Motor neuron (in vitro differentiated cells): ENCODE measurements at regions not wholly inside any gene's neighbourhood (a gene's known extent, or its start where the extent isn't known, plus 50 kb on each side); places are given as distances from the start of the nearest gene placed in this dataset.

Source experiments
- ATAC-seq, 8 experiments: fragments of 200-7000 bp; cut with Tn5 transposase; replicated peaks in 6 of 8; 2 replicates each; pipeline ENCODE4 v1.8.0; 2021; ENCODE audit warnings: mild to moderate bottlenecking in 8 of 8, moderate library complexity in 8 of 8
- H3K27ac ChIP-seq, 2 donors: fragments of 250-450 bp; sonication (Bioruptor Pico); 2 replicates each; pipeline ENCODE4 v1.9.0; 2021; ENCODE audit warnings: antibody characterized with exemption in 2 of 2, mild to moderate bottlenecking in 2 of 2, moderate library complexity in 1 of 2
- H3K4me1 ChIP-seq, 2 donors: fragments of 250-450 bp; sonication (Bioruptor Pico); replicated peaks in 1 of 2; 2 replicates each; pipeline ENCODE4 v1.6.1; 2021; ENCODE audit warnings: antibody characterized with exemption in 2 of 2, mild to moderate bottlenecking in 2 of 2, moderate library complexity in 1 of 2
- H3K4me3 ChIP-seq, 5 donors: fragments of 250-450 bp; sonication (Bioruptor Pico); 2 replicates each; pipeline ENCODE4 v1.9.0; 2021; ENCODE audit warnings: antibody characterized with exemption in 5 of 5, mild to moderate bottlenecking in 5 of 5, moderate library complexity in 4 of 5
- WGBS, 10 experiments: fragments of 450-650 bp; shearing (Covaris generic); methylation state at CpG; one replicate each; pipeline ENCODE4 v1.0.0; 2022; 5-methylcytosine and 5-hydroxymethylcytosine counted together
- in situ Hi-C, 9 experiments: fragments of 400-800 bp; cut with MboI; loops; one replicate each; pipeline ENCODE4 v1.15.0; 2021; ENCODE audit warnings: low sequenced_read_pairs in 9 of 9, low pct_unique_long_range_greater_than_20kb in 2 of 9; ENCODE audit not compliant: unreplicated experiment in 9 of 9

- ATAC-seq, result no peak
- no peak overlapping the region for H3K4me3 ChIP-seq
- in situ Hi-C loops, result no loop called here
- H3K4me1 ChIP-seq, result peaks cover 0 to 7% of the 10 kb centered on the region in 2 donors
- H3K27ac ChIP-seq, result no peak overlapping the region
Observed at GRCh38 chr10:78886129-78886528, 182.6 kb upstream of the ZMIZ1 start.

GRCh38 chr10:78889536-78890063, 179.2 kb upstream of the ZMIZ1 start:
- in situ Hi-C loops, result no loop called here
- ATAC-seq, result no peak

GRCh38 chr10:78890506-78890905, 178.3 kb upstream of the ZMIZ1 start:
- ATAC-seq, result no peak
- 53 to 100% (median 83%) methylated on average over 1 to 3 of the region's 3 CpGs; no CpG with 5 or more reads in 3 of the 10 experiments for WGBS, 10 experiments
- H3K4me3 ChIP-seq, result no peak overlapping the region
- H3K4me1 ChIP-seq, result peaks cover 10 to 25% of the 10 kb centered on the region in 2 donors
- in situ Hi-C loops, result no loop called here
- no peak overlapping the region for H3K27ac ChIP-seq

More at GRCh38 chr10:78889536-78890063, 179.2 kb upstream of the ZMIZ1 start:
- 40 to 100% (median 90%) methylated on average over 1 to 7 of the region's 7 CpGs; no CpG with 5 or more reads in 2 of the 10 experiments for WGBS, 10 experiments
- Histone ChIP-seq H3K4me1 (peaks cover 10 to 21% of the 10 kb centered on the region in 2 donors), H3K4me3 (no peak overlapping the region), H3K27ac (no peak overlapping the region)

GRCh38 chr10:78891741-78892140, 177.0 kb upstream of the ZMIZ1 start:
- peaks cover 19 to 38% of the 10 kb centered on the region in 2 donors for H3K4me1 ChIP-seq
- H3K4me3 ChIP-seq, result no peak overlapping the region
- no peak overlapping the region for H3K27ac ChIP-seq
- in situ Hi-C loops, result no loop called here
- WGBS, 10 experiments, result 80 to 94% (median 90%) methylated on average over 1 to 2 of the region's 2 CpGs; no CpG with 5 or more reads in 6 of the 10 experiments
- ATAC-seq, result no peak

GRCh38 chr10:78892338-78893176, 176.2 kb upstream of the ZMIZ1 start:
- ATAC-seq, result peak in 5 of 8 experiments; percentile 72 to 90 (median 75)
- Histone ChIP-seq H3K27ac (peak overlapping the region; percentile 3 to 27), H3K4me1 (peaks cover 23 to 43% of the 10 kb centered on the region in 2 donors), H3K4me3 (no peak overlapping the region)
- 14 to 100% (median 83%) methylated on average over 1 to 2 of the region's 7 CpGs; no CpG with 5 or more reads in 3 of the 10 experiments for WGBS, 10 experiments
- in situ Hi-C loops, result no loop called here

GRCh38 chr10:78893217-78893616, 175.5 kb upstream of the ZMIZ1 start:
- 61 to 100% (median 80%) methylated on average over 1 to 5 of the region's 5 CpGs; no CpG with 5 or more reads in 5 of the 10 experiments for WGBS, 10 experiments
- no peak overlapping the region for H3K4me3 ChIP-seq
- no peak overlapping the region for H3K27ac ChIP-seq
- peaks cover 23 to 43% of the 10 kb centered on the region in 2 donors for H3K4me1 ChIP-seq
- in situ Hi-C loops, result no loop called here
- peak in 2 of 8 experiments; percentile 11 to 53 for ATAC-seq

GRCh38 chr10:78894089-78894840, 174.5 kb upstream of the ZMIZ1 start:
- no peak overlapping the region for H3K4me3 ChIP-seq
- no peak for ATAC-seq
- in situ Hi-C loops, result no loop called here
- peaks cover 23 to 43% of the 10 kb centered on the region in 2 donors for H3K4me1 ChIP-seq
- WGBS, 10 experiments, result 45 to 100% (median 88%) methylated on average over 1 to 6 of the region's 12 CpGs; no CpG with 5 or more reads in 2 of the 10 experiments
- no peak overlapping the region for H3K27ac ChIP-seq

GRCh38 chr10:78894841-78895195, 173.9 kb upstream of the ZMIZ1 start:
- ATAC-seq, result no peak

GRCh38 chr10:78895469-78895868, 173.3 kb upstream of the ZMIZ1 start:
- H3K4me1 ChIP-seq, result peaks cover 29 to 37% of the 10 kb centered on the region in 2 donors
- in situ Hi-C loops, result no loop called here
- 50 to 90% (median 63%) methylated on average over 2 to 5 of the region's 8 CpGs; no CpG with 5 or more reads in 6 of the 10 experiments for WGBS, 10 experiments
- H3K4me3 ChIP-seq, result no peak overlapping the region
- no peak overlapping the region for H3K27ac ChIP-seq
- no peak for ATAC-seq

More at GRCh38 chr10:78894841-78895195, 173.9 kb upstream of the ZMIZ1 start:
- no peak overlapping the region for H3K27ac ChIP-seq
- no peak overlapping the region for H3K4me3 ChIP-seq
- 20 to 100% (median 72%) methylated on average over 1 of the region's 3 CpGs; no CpG with 5 or more reads in 6 of the 10 experiments for WGBS, 10 experiments
- in situ Hi-C loops, result no loop called here
- peaks cover 26 to 43% of the 10 kb centered on the region in 2 donors for H3K4me1 ChIP-seq

- Histone ChIP-seq H3K4me3 (no peak overlapping the region), H3K4me1 (peaks cover 29 to 35% of the 10 kb centered on the region in 2 donors), H3K27ac (peak overlapping the region in 1 of 2 donors; percentile 42)
- in situ Hi-C loops, result no loop called here
- 71 to 100% (median 82%) methylated on average over 2 to 12 of the region's 12 CpGs; no CpG with 5 or more reads in 2 of the 10 experiments for WGBS, 10 experiments
- peak in 6 of 8 experiments; percentile 32 to 82 (median 68) for ATAC-seq
Observed at GRCh38 chr10:78896159-78896928, 172.4 kb upstream of the ZMIZ1 start.

GRCh38 chr10:78898341-78899097, 170.2 kb upstream of the ZMIZ1 start:
- 58 to 100% (median 86%) methylated on average over 1 to 11 of the region's 13 CpGs; no CpG with 5 or more reads in 2 of the 10 experiments for WGBS, 10 experiments
- in situ Hi-C loops, result no loop called here
- no peak for ATAC-seq
- H3K27ac ChIP-seq, result no peak overlapping the region
- no peak overlapping the region for H3K4me3 ChIP-seq
- H3K4me1 ChIP-seq, result peaks cover 19 to 22% of the 10 kb centered on the region in 2 donors
